ENCODE measurements at regions not wholly inside any gene's neighbourhood (a gene's known extent, or its start where the extent isn't known, plus 50 kb on each side); places are given as distances from the start of the nearest gene placed in this dataset.

DNA sequence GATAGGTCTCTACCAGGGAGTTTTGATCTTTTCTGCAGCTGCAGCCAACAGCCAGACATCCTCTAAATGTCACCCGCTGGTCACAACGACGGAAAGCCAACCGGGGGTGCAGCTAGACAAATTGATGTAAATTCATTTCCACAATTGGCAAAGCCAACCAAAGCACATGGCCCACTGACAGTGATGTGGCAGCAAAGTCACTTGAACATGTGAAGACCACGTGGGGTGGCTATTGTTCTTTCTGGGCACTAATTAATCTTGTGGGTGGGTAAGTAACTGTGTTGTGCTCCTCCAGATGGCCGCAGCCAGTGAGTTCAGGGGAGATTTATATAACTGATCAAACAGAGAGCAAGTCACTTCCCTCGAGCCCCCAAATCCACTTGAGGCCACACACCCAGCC is 354.1 kb downstream of the ANKRD30A start:
- TF ChIP-seq, protein P1, sequence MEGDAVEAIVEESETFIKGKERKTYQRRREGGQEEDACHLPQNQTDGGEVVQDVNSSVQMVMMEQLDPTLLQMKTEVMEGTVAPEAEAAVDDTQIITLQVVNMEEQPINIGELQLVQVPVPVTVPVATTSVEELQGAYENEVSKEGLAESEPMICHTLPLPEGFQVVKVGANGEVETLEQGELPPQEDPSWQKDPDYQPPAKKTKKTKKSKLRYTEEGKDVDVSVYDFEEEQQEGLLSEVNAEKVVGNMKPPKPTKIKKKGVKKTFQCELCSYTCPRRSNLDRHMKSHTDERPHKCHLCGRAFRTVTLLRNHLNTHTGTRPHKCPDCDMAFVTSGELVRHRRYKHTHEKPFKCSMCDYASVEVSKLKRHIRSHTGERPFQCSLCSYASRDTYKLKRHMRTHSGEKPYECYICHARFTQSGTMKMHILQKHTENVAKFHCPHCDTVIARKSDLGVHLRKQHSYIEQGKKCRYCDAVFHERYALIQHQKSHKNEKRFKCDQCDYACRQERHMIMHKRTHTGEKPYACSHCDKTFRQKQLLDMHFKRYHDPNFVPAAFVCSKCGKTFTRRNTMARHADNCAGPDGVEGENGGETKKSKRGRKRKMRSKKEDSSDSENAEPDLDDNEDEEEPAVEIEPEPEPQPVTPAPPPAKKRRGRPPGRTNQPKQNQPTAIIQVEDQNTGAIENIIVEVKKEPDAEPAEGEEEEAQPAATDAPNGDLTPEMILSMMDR (conservative IDR thresholded peaks at IDR 0.05 in 1 of 2, IDR thresholded peaks at IDR 0.05 in 1 of 2; ENCODE audit: extremely low read depth in 1 of 2, insufficient read depth in 1 of 2, low read depth in 1 of 2, low read length in 2 of 2): no peak
- no peak for TF ChIP-seq EZH2 (IDR thresholded peaks at IDR 0.05; ENCODE audit: borderline replicate concordance, low read length)
